ENCODE measurements at regions not wholly inside any gene's neighbourhood (a gene's known extent, or its start where the extent isn't known, plus 50 kb on each side); places are given as distances from the start of the nearest gene placed in this dataset.

GRCh38 chr21:35178098-35178497, 129.0 kb upstream of the RUNX1 start:
- DNase-seq, result no peak

- no peak for DNase-seq
Measured at GRCh38 chr21:35172231-35172630, 123.1 kb upstream of the RUNX1 start.

- DNase-seq, result no peak
Measured at GRCh38 chr21:35171385-35171784, 122.3 kb upstream of the RUNX1 start.

- DNase-seq, result no peak
Measured at GRCh38 chr21:35170818-35171217, 121.7 kb upstream of the RUNX1 start.

- DNase-seq, result no peak
Measured at GRCh38 chr21:35170244-35170643, 121.1 kb upstream of the RUNX1 start.

- DNase-seq, result no peak
Measured at GRCh38 chr21:35169574-35169973, 120.5 kb upstream of the RUNX1 start.

GRCh38 chr21:35168735-35169134, 119.6 kb upstream of the RUNX1 start:
- peak; percentile 53 for DNase-seq

- DNase-seq, result no peak
Measured at GRCh38 chr21:35164971-35165483, 115.9 kb upstream of the RUNX1 start.

- no peak for DNase-seq
Measured at GRCh38 chr21:35164380-35164779, 115.3 kb upstream of the RUNX1 start.

- DNase-seq, result no peak
Measured at GRCh38 chr21:35163411-35163810, 114.3 kb upstream of the RUNX1 start.

- DNase-seq, result no peak
Measured at GRCh38 chr21:35162831-35163230, 113.7 kb upstream of the RUNX1 start.

- peak; percentile 76 for DNase-seq
Measured at GRCh38 chr21:35159881-35160280, 110.8 kb upstream of the RUNX1 start.

GRCh38 chr21:35157374-35157773, 108.3 kb upstream of the RUNX1 start:
- DNase-seq, result peak; percentile 58

- no peak for DNase-seq
Measured at GRCh38 chr21:35156293-35157278, 107.5 kb upstream of the RUNX1 start.

GRCh38 chr21:35154788-35155187, 105.7 kb upstream of the RUNX1 start:
- DNase-seq, result no peak

- DNase-seq, result no peak
Measured at GRCh38 chr21:35153671-35154070, 104.6 kb upstream of the RUNX1 start.

GRCh38 chr21:35150562-35151226, 101.6 kb upstream of the RUNX1 start:
- DNase-seq, result peak; percentile 41

- peak; percentile 68 for DNase-seq
Measured at GRCh38 chr21:35149698-35150097, 100.6 kb upstream of the RUNX1 start.

- DNase-seq, result no peak
Measured at GRCh38 chr21:35147439-35147838, 98.3 kb upstream of the RUNX1 start.

- DNase-seq, result no peak
Measured at GRCh38 chr21:35145626-35146233, 96.6 kb upstream of the RUNX1 start.

- no peak for DNase-seq
Measured at GRCh38 chr21:35144978-35145377, 95.9 kb upstream of the RUNX1 start.

- no peak for DNase-seq
Measured at GRCh38 chr21:35142036-35142815, 93.1 kb upstream of the RUNX1 start.

GRCh38 chr21:35139382-35139715, 90.2 kb upstream of the RUNX1 start:
- DNase-seq, result no peak

Data from NCI-H226 (cell line).